Neural progenitor cell (in vitro differentiated cells): ENCODE measurements at regions not wholly inside any gene's neighbourhood (a gene's known extent, or its start where the extent isn't known, plus 50 kb on each side); places are given as distances from the start of the nearest gene placed in this dataset.

Source experiments
- CTCF ChIP-seq: fragments of 200-600 bp; sonication (generic); IDR thresholded peaks from 2 replicates; pipeline ENCODE4 v1.5.1; 2017; ENCODE audit warnings: antibody characterized with exemption, mild to moderate bottlenecking
- EZH2phosphoT487 ChIP-seq: fragments of 200-600 bp; sonication (generic); IDR thresholded peaks from 2 replicates; pipeline ENCODE4 v1.6.1; 2017; ENCODE audit warnings: antibody characterized with exemption

GRCh38 chr15:47552978-47553608 is 164.2 kb upstream of the SEMA6D start:
- TF ChIP-seq CTCF = no peak
- no peak for TF ChIP-seq EZH2phosphoT487
